ENCODE measurements at regions not wholly inside any gene's neighbourhood (a gene's known extent, or its start where the extent isn't known, plus 50 kb on each side); places are given as distances from the start of the nearest gene placed in this dataset.
"Not testable (repeated sequence)": the region's sequence is repeated elsewhere in the genome, so short reads cannot be mapped to it uniquely, and the experiment has no call there.

GRCh38 chrY:3123482-3123881, 188.3 kb downstream of the ZFY start:
- TF ChIP-seq CTCF (IDR thresholded peaks at IDR 0.05 in 2 of 3, conservative IDR thresholded peaks at IDR 0.05 in 1 of 3; ENCODE audit: borderline replicate concordance in 1 of 3, insufficient read depth in 1 of 3, low read depth in 2 of 3, low read length in 2 of 3); POLR2AphosphoS5 (IDR thresholded peaks at IDR 0.05; ENCODE audit: low read depth, low read length); POLR2A (IDR thresholded peaks at IDR 0.05; ENCODE audit: borderline replicate concordance, extremely low read depth, insufficient read depth, insufficient read length); EZH2phosphoT487 (IDR thresholded peaks at IDR 0.05; ENCODE audit: borderline replicate concordance); SIN3A (IDR thresholded peaks at IDR 0.05; ENCODE audit: low read depth); EZH2 (IDR thresholded peaks at IDR 0.05); MAX (IDR thresholded peaks at IDR 0.05); CEBPB (IDR thresholded peaks at IDR 0.05; ENCODE audit: low read depth); JUND (IDR thresholded peaks at IDR 0.05); SRF (IDR thresholded peaks at IDR 0.05; ENCODE audit: low read depth): not testable (repeated sequence)
